ENCODE measurements at regions not wholly inside any gene's neighbourhood (a gene's known extent, or its start where the extent isn't known, plus 50 kb on each side); places are given as distances from the start of the nearest gene placed in this dataset.
"Not testable (repeated sequence)": the region's sequence is repeated elsewhere in the genome, so short reads cannot be mapped to it uniquely, and the experiment has no call there.

DNA sequence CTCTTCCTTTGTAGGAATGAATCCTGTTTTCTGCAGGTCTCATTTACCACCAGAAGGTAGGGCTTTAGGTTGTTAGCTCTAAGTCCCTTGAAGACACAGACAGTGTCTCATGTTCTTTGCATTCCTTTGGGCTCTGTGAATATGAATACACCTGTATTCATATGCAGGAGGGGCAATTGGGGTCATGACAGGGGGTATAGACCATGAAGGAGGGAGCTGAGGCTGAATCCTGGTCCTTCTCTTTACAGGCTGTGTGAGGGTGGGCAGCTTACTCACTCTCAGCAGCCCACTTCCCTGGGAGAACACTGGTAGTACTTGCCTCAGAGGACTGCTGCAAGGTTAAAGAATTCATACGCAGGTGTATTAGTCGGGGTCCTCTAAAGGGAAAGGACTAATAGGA lies 267.2 kb upstream of the MGMT start:
- H3K9me3 ChIP-seq, result no peaks in the 10 kb centered on the region
- intact Hi-C loops (cut with DNase I), result no loop called here
- WGBS, 2 donors, result 67 to 69% methylated on average over 2 of the region's 2 CpGs
- H3K36me3 ChIP-seq, result no peaks in the 10 kb centered on the region
- no peak overlapping the region for H3K27ac ChIP-seq
- no peak overlapping the region for H3K4me3 ChIP-seq
- DNase-seq, result no peak
- TF ChIP-seq, protein P1, sequence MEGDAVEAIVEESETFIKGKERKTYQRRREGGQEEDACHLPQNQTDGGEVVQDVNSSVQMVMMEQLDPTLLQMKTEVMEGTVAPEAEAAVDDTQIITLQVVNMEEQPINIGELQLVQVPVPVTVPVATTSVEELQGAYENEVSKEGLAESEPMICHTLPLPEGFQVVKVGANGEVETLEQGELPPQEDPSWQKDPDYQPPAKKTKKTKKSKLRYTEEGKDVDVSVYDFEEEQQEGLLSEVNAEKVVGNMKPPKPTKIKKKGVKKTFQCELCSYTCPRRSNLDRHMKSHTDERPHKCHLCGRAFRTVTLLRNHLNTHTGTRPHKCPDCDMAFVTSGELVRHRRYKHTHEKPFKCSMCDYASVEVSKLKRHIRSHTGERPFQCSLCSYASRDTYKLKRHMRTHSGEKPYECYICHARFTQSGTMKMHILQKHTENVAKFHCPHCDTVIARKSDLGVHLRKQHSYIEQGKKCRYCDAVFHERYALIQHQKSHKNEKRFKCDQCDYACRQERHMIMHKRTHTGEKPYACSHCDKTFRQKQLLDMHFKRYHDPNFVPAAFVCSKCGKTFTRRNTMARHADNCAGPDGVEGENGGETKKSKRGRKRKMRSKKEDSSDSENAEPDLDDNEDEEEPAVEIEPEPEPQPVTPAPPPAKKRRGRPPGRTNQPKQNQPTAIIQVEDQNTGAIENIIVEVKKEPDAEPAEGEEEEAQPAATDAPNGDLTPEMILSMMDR (IDR thresholded peaks at IDR 0.05), result no peak
- TF ChIP-seq POLR2AphosphoS5 (IDR thresholded peaks at IDR 0.05) (no peak), EP300 (IDR thresholded peaks at IDR 0.05) (no peak), POLR2A (IDR thresholded peaks at IDR 0.05) (no peak)
- no peaks in the 10 kb centered on the region for H3K27me3 ChIP-seq
- no peaks in the 10 kb centered on the region for H3K4me1 ChIP-seq

GRCh38 chr10:129203819-129204218 lies 263.2 kb upstream of the MGMT start:
- DNase-seq, result no peak
- Histone ChIP-seq H3K27ac (no peak overlapping the region), H3K4me3 (no peak overlapping the region), H3K27me3 (no peaks in the 10 kb centered on the region), H3K9me3 (no peaks in the 10 kb centered on the region), H3K4me1 (no peaks in the 10 kb centered on the region), H3K36me3 (no peaks in the 10 kb centered on the region)
- TF ChIP-seq, protein P1 (IDR thresholded peaks at IDR 0.05), result no peak
- TF ChIP-seq POLR2A (IDR thresholded peaks at IDR 0.05) (no peak), EP300 (IDR thresholded peaks at IDR 0.05) (no peak), POLR2AphosphoS5 (IDR thresholded peaks at IDR 0.05) (no peak)
- WGBS, 2 donors, result 72 to 82% methylated on average over 5 of the region's 5 CpGs
- intact Hi-C loops (cut with DNase I), result no loop called here

DNA sequence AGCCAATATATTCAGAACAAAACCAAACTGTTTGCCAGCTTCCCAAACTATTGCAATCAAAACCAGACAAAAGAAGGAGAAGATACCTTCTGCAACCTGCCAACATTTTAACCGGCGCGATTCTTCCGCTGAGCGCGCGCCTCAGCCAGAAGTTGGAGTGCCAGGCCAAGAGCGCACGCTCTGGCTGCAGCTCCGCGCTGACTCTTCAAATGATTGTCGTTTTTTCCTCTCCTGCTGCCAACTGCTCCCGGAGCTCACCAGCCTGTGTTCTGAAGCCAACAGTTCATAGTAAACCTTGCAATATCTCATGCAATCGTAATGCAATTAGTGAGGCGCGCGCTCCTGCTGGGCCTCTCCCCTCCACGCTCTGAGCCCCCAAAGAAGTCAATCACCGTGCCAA lies 259.7 kb upstream of the MGMT start:
- WGBS, 2 donors, result 91 to 95% methylated on average over 19 of the region's 19 CpGs
- no peaks in the 10 kb centered on the region for H3K36me3 ChIP-seq
- DNase-seq, result no peak
- H3K27me3 ChIP-seq, result no peaks in the 10 kb centered on the region
- no peak overlapping the region for H3K4me3 ChIP-seq
- H3K4me1 ChIP-seq, result no peaks in the 10 kb centered on the region
- no peaks in the 10 kb centered on the region for H3K9me3 ChIP-seq
- no peak overlapping the region for H3K27ac ChIP-seq
- intact Hi-C loops (cut with DNase I), result no loop called here
- no peak for TF ChIP-seq EP300 (IDR thresholded peaks at IDR 0.05)

DNA sequence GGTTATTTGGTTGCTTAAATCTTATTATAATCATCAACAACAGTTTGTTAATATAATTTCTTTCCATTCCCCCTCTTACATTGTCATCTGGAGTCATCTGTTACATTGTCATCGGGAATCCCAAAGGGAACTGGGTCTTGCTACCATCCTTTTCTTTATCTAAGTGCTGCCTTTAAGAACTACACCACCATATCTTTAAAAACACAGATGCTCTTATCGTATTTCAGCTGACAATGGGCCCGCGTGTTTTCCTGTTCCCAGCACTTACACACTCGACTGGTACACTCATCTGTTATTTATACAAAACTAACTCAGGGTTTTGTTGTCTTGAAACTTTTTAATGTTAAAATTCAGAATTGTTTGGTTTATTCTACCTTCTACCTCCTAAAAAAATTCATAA lies 256.2 kb upstream of the MGMT start:
- WGBS, 2 donors, result 78 to 82% methylated on average over 5 of the region's 5 CpGs
- Histone ChIP-seq H3K4me1 (no peaks in the 10 kb centered on the region), H3K36me3 (no peaks in the 10 kb centered on the region), H3K27ac (no peak overlapping the region), H3K9me3 (no peaks in the 10 kb centered on the region), H3K4me3 (no peak overlapping the region), H3K27me3 (no peaks in the 10 kb centered on the region)
- TF ChIP-seq, protein P1 (IDR thresholded peaks at IDR 0.05), result no peak
- TF ChIP-seq POLR2A (IDR thresholded peaks at IDR 0.05) (no peak), POLR2AphosphoS5 (IDR thresholded peaks at IDR 0.05) (no peak), EP300 (IDR thresholded peaks at IDR 0.05) (no peak)
- intact Hi-C loops (cut with DNase I), result no loop called here
- no peak for DNase-seq

DNA sequence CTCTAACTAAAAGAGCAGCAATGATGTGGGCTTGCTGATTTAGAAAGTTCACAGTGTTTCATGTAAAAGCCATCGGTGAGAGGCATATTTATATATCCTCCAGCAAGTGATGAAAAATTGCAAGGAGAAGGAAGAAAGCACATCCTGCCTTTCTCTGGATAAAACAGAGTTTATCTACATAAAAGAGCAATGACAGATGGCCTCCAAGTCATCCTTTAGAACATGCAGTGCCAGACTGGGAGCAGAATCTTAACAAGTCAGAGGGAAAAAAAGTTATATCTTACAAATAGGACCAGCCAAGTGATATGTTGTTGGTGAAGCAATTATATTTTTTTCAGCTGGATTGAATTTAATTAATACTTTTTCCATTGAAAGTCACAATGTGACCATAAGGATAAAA lies 253.8 kb upstream of the MGMT start:
- no peak for DNase-seq
- Histone ChIP-seq H3K4me3 (no peak overlapping the region), H3K4me1 (no peaks in the 10 kb centered on the region), H3K27ac (no peak overlapping the region), H3K27me3 (no peaks in the 10 kb centered on the region), H3K36me3 (no peaks in the 10 kb centered on the region), H3K9me3 (no peaks in the 10 kb centered on the region)
- TF ChIP-seq, protein P1 (IDR thresholded peaks at IDR 0.05), result no peak
- intact Hi-C loops (cut with DNase I), result no loop called here
- 74 to 82% methylated on average over 1 of the region's 1 CpG for WGBS, 2 donors

DNA sequence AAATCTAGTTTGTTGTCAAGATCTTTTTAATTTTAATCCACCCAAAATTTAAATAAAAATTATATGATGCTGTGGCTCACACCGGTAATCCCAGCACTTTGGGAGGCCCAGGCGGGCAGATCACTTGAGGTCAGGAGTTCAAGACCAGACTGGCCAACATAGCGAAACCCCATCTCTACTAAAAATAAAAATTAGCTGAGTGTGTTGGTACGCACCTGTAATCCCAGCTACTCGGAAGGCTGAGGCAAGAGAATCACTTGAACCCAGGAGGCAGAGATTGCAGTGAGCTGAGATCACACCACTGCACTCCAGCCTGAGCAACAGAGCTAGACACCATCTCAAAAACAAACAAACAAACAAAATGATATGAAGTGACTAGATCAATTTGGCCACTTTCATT lies 253.0 kb upstream of the MGMT start:
- H3K4me1 ChIP-seq; intact Hi-C loops (cut with DNase I); H3K9me3 ChIP-seq; H3K27me3 ChIP-seq; H3K36me3 ChIP-seq; H3K27ac ChIP-seq; H3K4me3 ChIP-seq; DNase-seq: not testable (repeated sequence)
- 85 to 94% methylated on average over 5 of the region's 5 CpGs for WGBS, 2 donors

Measured in sigmoid colon (tissue), 6 donors.